Endothelial cell of umbilical vein (primary cell): ENCODE measurements at regions not wholly inside any gene's neighbourhood (a gene's known extent, or its start where the extent isn't known, plus 50 kb on each side); places are given as distances from the start of the nearest gene placed in this dataset.

Experiments used
- BruUV-seq: library from RNA; stranded (reverse); fragments of 400-500 nt; replicated peaks from 2 replicates; lab custom pipeline; 2021; lab: Mats Ljungman, UMichigan
- CTCF ChIA-PET: fragments of 300-600, 350-600 bp; sonication (Branson Sonifier 250); formaldehyde crosslinking; loops from one replicate; lab custom pipeline; 2021; ENCODE audit warnings: antibody characterized with exemption, inconsistent platforms; lab: Charles Lee
- POLR2A ChIA-PET: fragments of 300-600, 350-600 bp; sonication (Branson Sonifier 250); formaldehyde crosslinking; loops from one replicate; lab custom pipeline; 2021; ENCODE audit warnings: antibody characterized with exemption, inconsistent platforms; lab: Charles Lee
- DNase-seq: peaks from one replicate; pipeline ENCODE4 v3.0.0-alpha.2; 2011; ENCODE audit warnings: low read depth, low spot score
- FAIRE-seq: peaks from 2 replicates; lab custom pipeline; 2011; peaks lifted over from hg19 to GRCh38; lab: Jason Lieb, UNC
- H2AFZ ChIP-seq: 2 replicates; pipeline ENCODE4 v1.6.0; 2012; ENCODE audit warnings: low read depth, low read length, control low read depth, inconsistent platforms
- H3K27ac ChIP-seq: 2 replicates; pipeline ENCODE4 v1.5.1; 2011; ENCODE audit warnings: low read depth, mild to moderate bottlenecking, control low read depth, low read length, moderate library complexity; ENCODE audit not compliant: insufficient read depth
- H3K27me3 ChIP-seq, 2 experiments: 2 replicates each; pipeline versions ENCODE4 v1.6.0 to v1.6.1; 2011; ENCODE audit warnings: low read length in 2 of 2, mixed read lengths in 1 of 2; ENCODE audit not compliant: control insufficient read depth in 2 of 2, insufficient read depth in 2 of 2
- H3K36me3 ChIP-seq, 2 experiments: 2 replicates in 1 of 2; 3 replicates in 1 of 2; pipeline ENCODE4 v1.5.1; 2011; ENCODE audit warnings: low read length in 2 of 2, mild to moderate bottlenecking in 1 of 2, moderate library complexity in 1 of 2; ENCODE audit not compliant: control insufficient read depth in 2 of 2, insufficient read depth in 2 of 2; ENCODE audit errors: extremely low read depth in 1 of 2
- H3K4me1 ChIP-seq: 3 replicates; pipeline ENCODE4 v1.5.1; 2011; ENCODE audit warnings: mild to moderate bottlenecking, low read length; ENCODE audit not compliant: control insufficient read depth, insufficient read depth; ENCODE audit errors: extremely low read depth
- H3K4me2 ChIP-seq: 2 replicates; pipeline ENCODE4 v1.6.1; 2011; ENCODE audit warnings: low read length, control low read depth, mixed read lengths; ENCODE audit not compliant: insufficient read depth
- H3K4me3 ChIP-seq, 3 experiments: fragments of 200-600 bp in 1 of 3; sonication (generic), shearing (Covaris generic) in 1 of 3; replicated peaks in 1 of 3; 2 replicates each; pipeline ENCODE4 v1.5.1; 2011 to 2016; ENCODE audit warnings: control low read depth in 3 of 3, low read length in 3 of 3, mild to moderate bottlenecking in 2 of 3, inconsistent platforms in 1 of 3, low read depth in 1 of 3, moderate library complexity in 1 of 3; ENCODE audit not compliant: insufficient read depth in 1 of 3
- H3K79me2 ChIP-seq: 2 replicates; pipeline ENCODE4 v1.6.0; 2012; ENCODE audit warnings: low read length, inconsistent platforms; ENCODE audit not compliant: control insufficient read depth, insufficient read depth
- H3K9ac ChIP-seq: replicated peaks from 2 replicates; pipeline ENCODE3; 2011; ENCODE audit warnings: low read length, control low read depth; ENCODE audit not compliant: insufficient read depth; ENCODE audit errors: extremely low read depth
- H3K9me1 ChIP-seq: replicated peaks from 3 replicates; pipeline ENCODE4 v1.6.0; 2011; ENCODE audit warnings: mild to moderate bottlenecking, low read length; ENCODE audit not compliant: control insufficient read depth, insufficient read depth; ENCODE audit errors: extremely low read depth
- H3K9me3 ChIP-seq: replicated peaks from 2 replicates; pipeline ENCODE4 v1.5.1; 2012; ENCODE audit warnings: low read length, inconsistent platforms; ENCODE audit not compliant: control insufficient read depth, insufficient read depth
- H4K20me1 ChIP-seq: replicated peaks from 2 replicates; pipeline ENCODE3; 2011; ENCODE audit warnings: mild to moderate bottlenecking, low read length; ENCODE audit not compliant: control insufficient read depth, insufficient read depth; ENCODE audit errors: extremely low read depth
- EZH2 ChIP-seq: IDR thresholded peaks from 2 replicates; pipeline ENCODE4 v1.6.1; 2012; ENCODE audit warnings: borderline replicate concordance, low read depth, mild to moderate bottlenecking, moderate library complexity, low read length, inconsistent platforms; ENCODE audit not compliant: severe bottlenecking
- FOS ChIP-seq: IDR thresholded peaks from 2 replicates; pipeline ENCODE4 v1.6.1; 2011; ENCODE audit warnings: mild to moderate bottlenecking, low read length, moderate library complexity, borderline replicate concordance; ENCODE audit not compliant: insufficient read depth
- GATA2 ChIP-seq: IDR thresholded peaks from 2 replicates; pipeline ENCODE4 v1.7.0; 2011; ENCODE audit warnings: low read depth, mild to moderate bottlenecking, moderate library complexity, mixed read lengths, low read length; ENCODE audit not compliant: insufficient read length, insufficient read depth
- JUN ChIP-seq: IDR thresholded peaks from 2 replicates; pipeline ENCODE4 v1.6.1; 2011; ENCODE audit warnings: borderline replicate concordance, low read depth; ENCODE audit not compliant: insufficient read length, insufficient read depth
- MYC ChIP-seq: IDR thresholded peaks from one replicate; pipeline ENCODE4 v1.6.1; 2011; ENCODE audit warnings: mild to moderate bottlenecking, low read depth, low read length
- POLR2A ChIP-seq: IDR thresholded peaks from 2 replicates; pipeline ENCODE4 v1.6.1; 2012; ENCODE audit warnings: low read depth, mild to moderate bottlenecking, control low read depth, low read length
- POLR2AphosphoS5 ChIP-seq: IDR thresholded peaks from 2 replicates; pipeline ENCODE4 v1.6.1; 2012; ENCODE audit warnings: low read depth, mild to moderate bottlenecking, control low read depth, low read length, moderate library complexity; ENCODE audit not compliant: insufficient read depth
- dilution Hi-C: fragments of 300-500 bp; cut with MboI; formaldehyde crosslinking; loops from one replicate; pipeline ENCODE4 v1.15.0; 2019; ENCODE audit warnings: low sequenced_read_pairs; ENCODE audit not compliant: extremely low pct_ligation_motif_present
- intact Hi-C: fragments of 100-400 bp; cut with micrococcal nuclease; formaldehyde crosslinking; loops from one replicate; pipeline ENCODE4 v1.10.0; 2022
- TF ChIP-seq, protein P1 (sequence below), 2 donors: IDR thresholded peaks; 1 replicate in 1 of 2; 2 replicates in 1 of 2; pipeline ENCODE4 v1.5.1; 2011; ENCODE audit warnings: low read length in 2 of 2, mild to moderate bottlenecking in 2 of 2, moderate library complexity in 2 of 2, control low read depth in 1 of 2, inconsistent platforms in 1 of 2, low read depth in 1 of 2; ENCODE audit not compliant: insufficient read depth in 1 of 2; ENCODE audit errors: extremely low read depth in 1 of 2
- TF ChIP-seq, protein P2 (sequence below): IDR thresholded peaks from 2 replicates; pipeline ENCODE4 v1.6.1; 2011; ENCODE audit not compliant: insufficient read depth, insufficient read length

DNA sequence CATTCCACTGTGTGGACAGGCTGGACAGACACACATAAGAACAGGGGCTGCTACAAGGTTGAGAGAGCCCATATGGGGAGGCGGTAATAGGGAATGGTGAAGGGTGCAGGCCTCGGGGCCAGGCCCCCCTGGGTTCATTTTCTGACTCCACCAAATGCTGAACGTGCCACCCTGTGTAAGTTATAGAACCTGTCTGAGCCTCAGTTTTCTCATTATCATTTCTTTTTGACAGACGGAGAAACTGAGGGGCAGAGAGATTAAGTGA, 569.5 kb downstream of the PTPRU start:
- Histone ChIP-seq H3K4me1 (no peaks in the 10 kb centered on the region), H3K9me3 (no peaks in the 10 kb centered on the region), H3K4me3 (no peak overlapping the region), H3K36me3 (no peaks in the 10 kb centered on the region), H3K27ac (no peak overlapping the region), H3K9ac (no peak overlapping the region), H3K79me2 (no peaks in the 10 kb centered on the region), H3K4me2 (no peak overlapping the region), H3K9me1 (no peaks in the 10 kb centered on the region), H2AFZ (no peak overlapping the region), H3K27me3 (no peaks in the 10 kb centered on the region), H4K20me1 (no peaks in the 10 kb centered on the region)
- CTCF ChIA-PET = interaction anchor here (2.1 kb wide), 1 partner anchor 13 kb away, joined by 6 read pairs; no protein-coding TSS in a partner anchor
- BruUV-seq = no TSS peak
- FAIRE-seq (no peak), DNase-seq (no peak)
- POLR2A ChIA-PET = no interaction called here
- intact Hi-C loops = no loop called here
- dilution Hi-C loops = no loop called here
- TF ChIP-seq JUN (no peak), FOS (no peak), EZH2 (no peak), POLR2AphosphoS5 (no peak), POLR2A (no peak), MYC (no peak), GATA2 (no peak)
- TF ChIP-seq, protein P1, sequence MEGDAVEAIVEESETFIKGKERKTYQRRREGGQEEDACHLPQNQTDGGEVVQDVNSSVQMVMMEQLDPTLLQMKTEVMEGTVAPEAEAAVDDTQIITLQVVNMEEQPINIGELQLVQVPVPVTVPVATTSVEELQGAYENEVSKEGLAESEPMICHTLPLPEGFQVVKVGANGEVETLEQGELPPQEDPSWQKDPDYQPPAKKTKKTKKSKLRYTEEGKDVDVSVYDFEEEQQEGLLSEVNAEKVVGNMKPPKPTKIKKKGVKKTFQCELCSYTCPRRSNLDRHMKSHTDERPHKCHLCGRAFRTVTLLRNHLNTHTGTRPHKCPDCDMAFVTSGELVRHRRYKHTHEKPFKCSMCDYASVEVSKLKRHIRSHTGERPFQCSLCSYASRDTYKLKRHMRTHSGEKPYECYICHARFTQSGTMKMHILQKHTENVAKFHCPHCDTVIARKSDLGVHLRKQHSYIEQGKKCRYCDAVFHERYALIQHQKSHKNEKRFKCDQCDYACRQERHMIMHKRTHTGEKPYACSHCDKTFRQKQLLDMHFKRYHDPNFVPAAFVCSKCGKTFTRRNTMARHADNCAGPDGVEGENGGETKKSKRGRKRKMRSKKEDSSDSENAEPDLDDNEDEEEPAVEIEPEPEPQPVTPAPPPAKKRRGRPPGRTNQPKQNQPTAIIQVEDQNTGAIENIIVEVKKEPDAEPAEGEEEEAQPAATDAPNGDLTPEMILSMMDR (IDR thresholded peaks at IDR 0.05; ENCODE audit: extremely low read depth in 1 of 2, insufficient read depth in 1 of 2, low read depth in 1 of 2, low read length in 2 of 2) = no peak
- TF ChIP-seq, protein P2, sequence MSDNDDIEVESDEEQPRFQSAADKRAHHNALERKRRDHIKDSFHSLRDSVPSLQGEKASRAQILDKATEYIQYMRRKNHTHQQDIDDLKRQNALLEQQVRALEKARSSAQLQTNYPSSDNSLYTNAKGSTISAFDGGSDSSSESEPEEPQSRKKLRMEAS = no peak
